Esophagus squamous epithelium (tissue), 4 donors: ENCODE measurements at regions not wholly inside any gene's neighbourhood (a gene's known extent, or its start where the extent isn't known, plus 50 kb on each side); places are given as distances from the start of the nearest gene placed in this dataset.

Source experiments
- CTCF ChIP-seq, 6 experiments: fragments of 450-650 bp in 4 of 6; fragments of 200-600 bp in 2 of 6; sonication (generic) in 2 of 6; IDR thresholded peaks; one replicate each; pipeline ENCODE4 v1.5.1; 2016 to 2019; ENCODE audit warnings: antibody characterized with exemption in 6 of 6, mild to moderate bottlenecking in 4 of 6, moderate library complexity in 4 of 6
- POLR2A ChIP-seq, 4 donors: fragments of 450-650 bp; IDR thresholded peaks; one replicate each; pipeline ENCODE4 v1.6.1; 2017; ENCODE audit warnings: antibody characterized with exemption in 4 of 4, mild to moderate bottlenecking in 4 of 4, moderate library complexity in 3 of 4

DNA sequence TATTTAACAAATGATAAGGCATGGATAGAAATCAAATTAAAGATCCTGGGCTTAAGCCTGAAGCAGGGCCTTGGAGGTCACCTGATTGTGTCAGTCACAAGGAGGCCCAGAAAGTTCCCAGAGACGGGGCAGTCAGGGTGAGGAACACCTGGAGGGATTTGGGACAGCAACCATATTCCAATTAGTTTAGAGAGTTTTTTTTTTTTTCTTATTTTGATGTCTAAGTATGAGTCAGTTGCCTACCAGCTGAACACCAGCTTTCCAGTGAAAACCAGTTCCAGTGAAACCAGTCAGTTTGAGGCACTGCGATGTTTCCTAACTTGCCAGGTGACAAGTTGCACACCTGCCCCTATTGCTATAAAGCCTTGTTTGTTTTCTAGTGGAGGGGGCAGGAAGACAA is 350.7 kb upstream of the AZI2 start:
- no peak for TF ChIP-seq CTCF (IDR thresholded peaks at IDR 0.05)
- TF ChIP-seq POLR2A (IDR thresholded peaks at IDR 0.05), result no peak
